Natural killer cell (primary cell): ENCODE measurements at regions not wholly inside any gene's neighbourhood (a gene's known extent, or its start where the extent isn't known, plus 50 kb on each side); places are given as distances from the start of the nearest gene placed in this dataset.

Experiments used
- ATAC-seq, 3 donors: fragments of 150-1000 bp in 2 of 3; fragments of 200-7000 bp in 1 of 3; cut with Tn5 transposase; 1 replicate in 1 of 3; 2 replicates in 2 of 3; pipeline ENCODE4 v1.10.0; 2021; ENCODE audit warnings: mild to moderate bottlenecking in 2 of 3, moderate library complexity in 2 of 3
- DNase-seq, 2 donors: peaks; one replicate each; pipeline versions ENCODE4 v3.0.0 to v3.0.0-alpha.2; 2013 to 2021; ENCODE audit warnings: mixed read lengths in 1 of 2
- H3K27ac ChIP-seq: one replicate; pipeline ENCODE4 v1.5.1; 2013; ENCODE audit warnings: mild to moderate bottlenecking, low read length
- H3K27me3 ChIP-seq: one replicate; pipeline ENCODE4 v1.6.1; 2013; ENCODE audit warnings: low read length; ENCODE audit not compliant: control insufficient read depth, insufficient read depth
- H3K36me3 ChIP-seq: one replicate; pipeline ENCODE4 v1.6.1; 2013; ENCODE audit warnings: low read length; ENCODE audit not compliant: control insufficient read depth, insufficient read depth
- H3K4me1 ChIP-seq: one replicate; pipeline ENCODE4 v1.6.1; 2013; ENCODE audit warnings: low read length; ENCODE audit not compliant: control insufficient read depth, insufficient read depth
- H3K4me3 ChIP-seq: one replicate; pipeline ENCODE4 v1.5.1; 2013; ENCODE audit warnings: low read length
- H3K9me3 ChIP-seq: one replicate; pipeline ENCODE4 v1.6.1; 2013; ENCODE audit warnings: low read length; ENCODE audit not compliant: control insufficient read depth, insufficient read depth
- H3K27ac Mint-ChIP-seq, 2 donors: one replicate each; pipeline ENCODE4 v1.8.0; 2022; ENCODE audit warnings: mild to moderate bottlenecking in 2 of 2, mixed read lengths in 2 of 2, moderate library complexity in 1 of 2
- H3K27me3 Mint-ChIP-seq, 2 donors: one replicate each; pipeline ENCODE4 v1.8.0; 2022; ENCODE audit warnings: low read depth in 2 of 2, mixed read lengths in 2 of 2
- H3K36me3 Mint-ChIP-seq: one replicate; pipeline ENCODE4 v1.8.0; 2022; ENCODE audit warnings: mixed read lengths
- H3K4me1 Mint-ChIP-seq, 2 donors: one replicate each; pipeline ENCODE4 v1.8.0; 2022; ENCODE audit warnings: mixed read lengths in 2 of 2
- H3K4me3 Mint-ChIP-seq: one replicate; pipeline ENCODE4 v1.8.0; 2022; ENCODE audit warnings: mild to moderate bottlenecking, moderate library complexity, mixed read lengths
- H3K9me3 Mint-ChIP-seq, 2 donors: one replicate each; pipeline ENCODE4 v1.8.0; 2022; ENCODE audit warnings: mixed read lengths in 2 of 2
- CTCF ChIP-seq: fragments of 200-600 bp; IDR thresholded peaks from one replicate; pipeline ENCODE4 v1.8.0; 2022; ENCODE audit warnings: antibody characterized with exemption
- WGBS: methylation state at CpG from one replicate; pipeline ENCODE4 v1.1.7; 2013; ENCODE audit warnings: missing lambda C conversion rate; ENCODE audit not compliant: insufficient coverage; 5-methylcytosine and 5-hydroxymethylcytosine counted together
- intact Hi-C: fragments of 100-400 bp; cut with micrococcal nuclease; formaldehyde crosslinking; loops from one replicate; pipeline ENCODE4 v1.14.2; 2022

- H3K27me3 ChIP-seq: no peaks in the 10 kb centered on the region
- Mint-ChIP-seq H3K9me3 (peaks cover 0 to 5% of the 10 kb centered on the region in 2 donors), H3K4me3 (no peak overlapping the region), H3K27ac (no peak overlapping the region), H3K36me3 (no peaks in the 10 kb centered on the region), H3K27me3 (peaks cover 19 to 22% of the 10 kb centered on the region in 2 donors), H3K4me1 (peaks cover 0 to 9% of the 10 kb centered on the region in 2 donors)
- H3K4me3 ChIP-seq: no peak overlapping the region
- no peak for TF ChIP-seq CTCF
- no peak overlapping the region for H3K27ac ChIP-seq
- no peaks in the 10 kb centered on the region for H3K4me1 ChIP-seq
- H3K36me3 ChIP-seq: no peaks in the 10 kb centered on the region
- 83% methylated on average over 7 of the region's 8 CpGs for WGBS
- H3K9me3 ChIP-seq: no peaks in the 10 kb centered on the region
- peak in 1 of 2 donors; percentile 15 for DNase-seq
- intact Hi-C loops: no loop called here
- ATAC-seq: no peak
Measured at GRCh38 chr1:181430015-181430885, 53.1 kb upstream of the CACNA1E start.
